ENCODE measurements at regions not wholly inside any gene's neighbourhood (a gene's known extent, or its start where the extent isn't known, plus 50 kb on each side); places are given as distances from the start of the nearest gene placed in this dataset.
A peak's percentile ranks its signal among the peaks of the same experiment; 100 is the strongest.

- DNase-seq: no peak
- no peaks in the 10 kb centered on the region for H3K27me3 ChIP-seq
- no peak overlapping the region for H3K27ac ChIP-seq
- H3K4me1 ChIP-seq: no peaks in the 10 kb centered on the region
- H3K9me3 ChIP-seq (replicated peaks): no peaks in the 10 kb centered on the region
- no peaks in the 10 kb centered on the region for H3K36me3 ChIP-seq
- H3K4me3 ChIP-seq: no peak overlapping the region
Measured at GRCh38 chr1:60458111-60458510, 384.5 kb upstream of the C1orf87 start.

GRCh38 chr1:60449876-60450275 is 376.3 kb upstream of the C1orf87 start:
- Histone ChIP-seq H3K4me1 (no peaks in the 10 kb centered on the region; the same call in none of the 2 replicates), H3K27ac (no peak overlapping the region), H3K27me3 (no peaks in the 10 kb centered on the region), H3K9me3 (replicated peaks) (no peaks in the 10 kb centered on the region), H3K4me3 (no peak overlapping the region), H3K36me3 (no peaks in the 10 kb centered on the region)
- DNase-seq: no peak

GRCh38 chr1:60448850-60449249 is 375.3 kb upstream of the C1orf87 start:
- Histone ChIP-seq H3K4me3 (no peak overlapping the region), H3K36me3 (no peaks in the 10 kb centered on the region), H3K27ac (no peak overlapping the region), H3K9me3 (replicated peaks) (no peaks in the 10 kb centered on the region), H3K4me1 (no peaks in the 10 kb centered on the region; the same call in none of the 2 replicates), H3K27me3 (no peaks in the 10 kb centered on the region)
- DNase-seq: peak in 1 of 2 experiments; percentile 26

- H3K4me3 ChIP-seq: no peak overlapping the region
Measured at GRCh38 chr1:60444680-60445079, 371.1 kb upstream of the C1orf87 start.

GRCh38 chr1:60436186-60436585 is 362.6 kb upstream of the C1orf87 start:
- no peak overlapping the region for H3K27ac ChIP-seq
- no peaks in the 10 kb centered on the region for H3K9me3 ChIP-seq (replicated peaks)
- H3K4me1 ChIP-seq: no peaks in the 10 kb centered on the region
- H3K36me3 ChIP-seq: no peaks in the 10 kb centered on the region
- no peak for DNase-seq
- H3K4me3 ChIP-seq: no peak overlapping the region
- H3K27me3 ChIP-seq: no peaks in the 10 kb centered on the region

More at GRCh38 chr1:60444680-60445079, 371.1 kb upstream of the C1orf87 start:
- Histone ChIP-seq H3K36me3 (no peaks in the 10 kb centered on the region), H3K27me3 (no peaks in the 10 kb centered on the region), H3K9me3 (replicated peaks) (no peaks in the 10 kb centered on the region), H3K27ac (no peak overlapping the region), H3K4me1 (no peaks in the 10 kb centered on the region; the same call in none of the 2 replicates)
- no peak for DNase-seq

- no peak for DNase-seq
- Histone ChIP-seq H3K27me3 (no peaks in the 10 kb centered on the region), H3K4me3 (no peak overlapping the region), H3K9me3 (replicated peaks) (no peaks in the 10 kb centered on the region), H3K36me3 (no peaks in the 10 kb centered on the region), H3K27ac (no peak overlapping the region), H3K4me1 (no peaks in the 10 kb centered on the region)
Measured at GRCh38 chr1:60431593-60431992, 358.0 kb upstream of the C1orf87 start.

- H3K9me3 ChIP-seq (replicated peaks): no peaks in the 10 kb centered on the region
- no peaks in the 10 kb centered on the region for H3K4me1 ChIP-seq
Measured at GRCh38 chr1:60430375-60430774, 356.8 kb upstream of the C1orf87 start.

GRCh38 chr1:60428127-60428526 is 354.6 kb upstream of the C1orf87 start:
- no peak for DNase-seq
- no peaks in the 10 kb centered on the region for H3K36me3 ChIP-seq
- 0 out of 2 replicates have a peak, but pooled peaks cover 6% of the 10 kb centered on the region for H3K9me3 ChIP-seq (replicated peaks)
- no peak overlapping the region for H3K4me3 ChIP-seq
- H3K27me3 ChIP-seq: no peaks in the 10 kb centered on the region
- peaks cover 5% of the 10 kb centered on the region; the same call in 1 of the 2 replicates for H3K4me1 ChIP-seq
- no peak overlapping the region for H3K27ac ChIP-seq

More at GRCh38 chr1:60430375-60430774, 356.8 kb upstream of the C1orf87 start:
- no peak for DNase-seq
- no peak overlapping the region for H3K27ac ChIP-seq
- H3K36me3 ChIP-seq: no peaks in the 10 kb centered on the region
- H3K4me3 ChIP-seq: no peak overlapping the region
- H3K27me3 ChIP-seq: no peaks in the 10 kb centered on the region

- H3K36me3 ChIP-seq: no peaks in the 10 kb centered on the region
Measured at GRCh38 chr1:60427701-60428100, 354.1 kb upstream of the C1orf87 start.

GRCh38 chr1:60427194-60427593 is 353.6 kb upstream of the C1orf87 start:
- H3K9me3 ChIP-seq (replicated peaks): 0 out of 2 replicates have a peak, but pooled peaks cover 6% of the 10 kb centered on the region
- no peaks in the 10 kb centered on the region for H3K36me3 ChIP-seq
- no peak for DNase-seq
- peaks cover 5% of the 10 kb centered on the region; the same call in 1 of the 2 replicates for H3K4me1 ChIP-seq
- no peak overlapping the region for H3K4me3 ChIP-seq
- H3K27ac ChIP-seq: no peak overlapping the region
- H3K27me3 ChIP-seq: no peaks in the 10 kb centered on the region

More at GRCh38 chr1:60427701-60428100, 354.1 kb upstream of the C1orf87 start:
- Histone ChIP-seq H3K27me3 (no peaks in the 10 kb centered on the region), H3K9me3 (replicated peaks) (0 out of 2 replicates have a peak, but pooled peaks cover 6% of the 10 kb centered on the region), H3K4me1 (peaks cover 5% of the 10 kb centered on the region; the same call in 1 of the 2 replicates), H3K27ac (no peak overlapping the region), H3K4me3 (no peak overlapping the region)
- no peak for DNase-seq

GRCh38 chr1:60425528-60425927 is 352.0 kb upstream of the C1orf87 start:
- H3K4me1 ChIP-seq: peaks cover 5% of the 10 kb centered on the region; the same call in 1 of the 2 replicates
- no peak overlapping the region for H3K4me3 ChIP-seq
- no peaks in the 10 kb centered on the region for H3K27me3 ChIP-seq
- no peaks in the 10 kb centered on the region for H3K36me3 ChIP-seq
- 0 out of 2 replicates have a peak, but pooled peaks cover 6% of the 10 kb centered on the region for H3K9me3 ChIP-seq (replicated peaks)
- no peak overlapping the region for H3K27ac ChIP-seq
- DNase-seq: peak in 1 of 2 experiments; percentile 23

- Histone ChIP-seq H3K27ac (no peak overlapping the region), H3K27me3 (no peaks in the 10 kb centered on the region), H3K4me3 (no peak overlapping the region), H3K4me1 (peaks cover 5% of the 10 kb centered on the region; the same call in 1 of the 2 replicates), H3K36me3 (no peaks in the 10 kb centered on the region), H3K9me3 (replicated peaks) (0 out of 2 replicates have a peak, but pooled peaks cover 6% of the 10 kb centered on the region)
- peak in 1 of 2 experiments; percentile 45 for DNase-seq
Measured at GRCh38 chr1:60423146-60423780, 349.7 kb upstream of the C1orf87 start.

- H3K9me3 ChIP-seq (replicated peaks): 0 out of 2 replicates have a peak, but pooled peaks cover 6% of the 10 kb centered on the region
- H3K4me3 ChIP-seq: no peak overlapping the region
- DNase-seq: no peak
- H3K36me3 ChIP-seq: no peaks in the 10 kb centered on the region
- no peak overlapping the region for H3K27ac ChIP-seq
- H3K27me3 ChIP-seq: no peaks in the 10 kb centered on the region
- H3K4me1 ChIP-seq: peaks cover 5% of the 10 kb centered on the region; the same call in 1 of the 2 replicates
Measured at GRCh38 chr1:60421965-60422364, 348.4 kb upstream of the C1orf87 start.

- Histone ChIP-seq H3K27ac (no peak overlapping the region), H3K4me1 (peaks cover 5% of the 10 kb centered on the region; the same call in 1 of the 2 replicates), H3K36me3 (no peaks in the 10 kb centered on the region), H3K4me3 (no peak overlapping the region), H3K27me3 (no peaks in the 10 kb centered on the region), H3K9me3 (replicated peaks) (no peaks in the 10 kb centered on the region)
- DNase-seq: no peak
Measured at GRCh38 chr1:60419023-60419422, 345.5 kb upstream of the C1orf87 start.

GRCh38 chr1:60415696-60416095 is 342.1 kb upstream of the C1orf87 start:
- DNase-seq: no peak
- H3K27me3 ChIP-seq: no peaks in the 10 kb centered on the region

More at GRCh38 chr1:60415696-60416095, 342.1 kb upstream of the C1orf87 start:
- Histone ChIP-seq H3K36me3 (no peaks in the 10 kb centered on the region), H3K9me3 (replicated peaks) (no peaks in the 10 kb centered on the region), H3K4me1 (no peaks in the 10 kb centered on the region), H3K27ac (no peak overlapping the region), H3K4me3 (no peak overlapping the region)

Data from SJCRH30 (cell line).